Stimulated activated CD8-positive, alpha-beta memory T cell treated with anti-CD3 and anti-CD28 coated beads, Interleukin-4, amount 100 ng/mL, for 48 hours (primary cell): ENCODE measurements at regions not wholly inside any gene's neighbourhood (a gene's known extent, or its start where the extent isn't known, plus 50 kb on each side); places are given as distances from the start of the nearest gene placed in this dataset.

ENCODE experiments used
- DNase-seq: peaks from one replicate; pipeline ENCODE4 v3.0.0-alpha.2; 2020

GRCh38 chr2:125526093-125526492 is 1129.9 kb upstream of the GYPC start:
- no peak for DNase-seq

GRCh38 chr2:125535089-125535488 is 1120.9 kb upstream of the GYPC start:
- no peak for DNase-seq

- no peak for DNase-seq
Observed at GRCh38 chr2:125543968-125544514, 1111.9 kb upstream of the GYPC start.

GRCh38 chr2:125553768-125554167 is 1102.2 kb upstream of the GYPC start:
- no peak for DNase-seq

- DNase-seq: no peak
Observed at GRCh38 chr2:125554956-125555355, 1101.0 kb upstream of the GYPC start.

GRCh38 chr2:125559186-125559585 is 1096.8 kb upstream of the GYPC start:
- DNase-seq: no peak

- no peak for DNase-seq
Observed at GRCh38 chr2:125560855-125561254, 1095.1 kb upstream of the GYPC start.

- DNase-seq: no peak
Observed at GRCh38 chr2:125561302-125561701, 1094.7 kb upstream of the GYPC start.

- DNase-seq: no peak
Observed at GRCh38 chr2:125562924-125563323, 1093.0 kb upstream of the GYPC start.

GRCh38 chr2:125564471-125564870 is 1091.5 kb upstream of the GYPC start:
- no peak for DNase-seq

- DNase-seq: no peak
Observed at GRCh38 chr2:125566422-125566821, 1089.5 kb upstream of the GYPC start.

- DNase-seq: no peak
Observed at GRCh38 chr2:125567100-125567499, 1088.9 kb upstream of the GYPC start.

GRCh38 chr2:125572660-125573059 is 1083.3 kb upstream of the GYPC start:
- no peak for DNase-seq

- no peak for DNase-seq
Observed at GRCh38 chr2:125573432-125573831, 1082.5 kb upstream of the GYPC start.

GRCh38 chr2:125576558-125576957 is 1079.4 kb upstream of the GYPC start:
- no peak for DNase-seq

GRCh38 chr2:125581557-125581956 is 1074.4 kb upstream of the GYPC start:
- DNase-seq: no peak

GRCh38 chr2:125582516-125582915 is 1073.4 kb upstream of the GYPC start:
- DNase-seq: no peak

GRCh38 chr2:125584732-125585131 is 1071.2 kb upstream of the GYPC start:
- no peak for DNase-seq

GRCh38 chr2:125588780-125589179 is 1067.2 kb upstream of the GYPC start:
- no peak for DNase-seq

GRCh38 chr2:125591954-125592353 is 1064.0 kb upstream of the GYPC start:
- DNase-seq: no peak

- no peak for DNase-seq
Observed at GRCh38 chr2:125593036-125593435, 1062.9 kb upstream of the GYPC start.

- DNase-seq: no peak
Observed at GRCh38 chr2:125596612-125597011, 1059.3 kb upstream of the GYPC start.

- DNase-seq: no peak
Observed at GRCh38 chr2:125615438-125615837, 1040.5 kb upstream of the GYPC start.

GRCh38 chr2:125630377-125630776 is 1025.6 kb upstream of the GYPC start:
- DNase-seq: no peak

GRCh38 chr2:125634662-125635061 is 1021.3 kb upstream of the GYPC start:
- no peak for DNase-seq

GRCh38 chr2:125638345-125638744 is 1017.6 kb upstream of the GYPC start:
- no peak for DNase-seq
